HEK293 (cell line): ENCODE measurements at regions not wholly inside any gene's neighbourhood (a gene's known extent, or its start where the extent isn't known, plus 50 kb on each side); places are given as distances from the start of the nearest gene placed in this dataset.
A peak's percentile ranks its signal among the peaks of the same experiment; 100 is the strongest.

Experiments used
- CTCF ChIA-PET: fragments of 350-600 bp; formaldehyde crosslinking; extraction: SDS; loops from one replicate; lab custom pipeline; 2021; ENCODE audit warnings: antibody characterized with exemption; lab: Yijun Ruan, JAX
- POLR2A ChIA-PET: fragments of 300-600 bp; formaldehyde crosslinking; extraction: SDS; loops from one replicate; lab custom pipeline; 2020; ENCODE audit warnings: antibody characterized with exemption, inconsistent platforms; lab: Yijun Ruan, JAX
- H3K27ac ChIP-seq: fragments of 200-500 bp; sonication (Bioruptor generic); 2 replicates; pipeline ENCODE4 v1.5.1; 2014; ENCODE audit warnings: low read depth, low read length, control low read depth, inconsistent platforms; ENCODE audit errors: extremely low read depth
- H3K36me3 ChIP-seq, 2 experiments: fragments of 200-500 bp in 1 of 2; sonication (Bioruptor generic) in 1 of 2; 1 replicate in 1 of 2; 2 replicates in 1 of 2; pipeline ENCODE4 v1.5.1; 2014 to 2017; ENCODE audit warnings: inconsistent platforms in 2 of 2, low read length in 2 of 2; ENCODE audit not compliant: control insufficient read depth in 2 of 2, insufficient read depth in 1 of 2
- H3K4me1 ChIP-seq: fragments of 200-500 bp; sonication (Bioruptor generic); 2 replicates; pipeline ENCODE4 v1.5.1; 2014; ENCODE audit warnings: mild to moderate bottlenecking, low read length, inconsistent platforms; ENCODE audit not compliant: control insufficient read depth, insufficient read depth
- H3K4me3 ChIP-seq: 2 replicates; pipeline ENCODE4 v1.5.1; 2011; ENCODE audit warnings: low read depth, mild to moderate bottlenecking, control low read depth, low read length, moderate library complexity
- H3K9me3 ChIP-seq: fragments of 200-500 bp; sonication (Bioruptor generic); 2 replicates; pipeline ENCODE4 v1.5.1; 2014; ENCODE audit warnings: low read depth, low read length, inconsistent platforms; ENCODE audit not compliant: control insufficient read depth, insufficient read depth
- GLI2 ChIP-seq: fragments of 450-650 bp; formaldehyde crosslinking; IDR thresholded peaks from 2 replicates; pipeline ENCODE4; 2017; ENCODE audit warnings: missing biosample characterization, missing genetic modification characterization, low read depth, borderline replicate concordance
- KLF16 ChIP-seq: fragments of 450-650 bp; formaldehyde crosslinking; IDR thresholded peaks from 2 replicates; pipeline ENCODE4 v1.5.1; 2017; ENCODE audit warnings: missing biosample characterization, missing genetic modification characterization
- KLF7 ChIP-seq: fragments of 450-650 bp; formaldehyde crosslinking; IDR thresholded peaks from 2 replicates; pipeline ENCODE4 v1.5.1; 2016; ENCODE audit warnings: missing biosample characterization, missing genetic modification characterization, borderline replicate concordance
- PRDM1 ChIP-seq: fragments of 450-650 bp; formaldehyde crosslinking; IDR thresholded peaks from 2 replicates; pipeline ENCODE4; 2016; ENCODE audit warnings: missing biosample characterization, missing genetic modification characterization
- SCRT1 ChIP-seq: fragments of 450-650 bp; formaldehyde crosslinking; IDR thresholded peaks from 2 replicates; pipeline ENCODE4 v1.5.1; 2016; ENCODE audit warnings: missing biosample characterization, missing genetic modification characterization, borderline replicate concordance
- SETDB1 ChIP-seq: IDR thresholded peaks from one replicate; pipeline ENCODE4 v1.6.1; 2017; ENCODE audit warnings: mild to moderate bottlenecking, low read length, moderate library complexity, mixed read lengths; ENCODE audit not compliant: insufficient read length
- ZFP41 ChIP-seq: fragments of 450-650 bp; formaldehyde crosslinking; IDR thresholded peaks from 2 replicates; pipeline ENCODE4 v1.5.1; 2016; ENCODE audit warnings: missing biosample characterization, missing genetic modification characterization, borderline replicate concordance
- ZNF155 ChIP-seq: fragments of 450-650 bp; formaldehyde crosslinking; IDR thresholded peaks from 2 replicates; pipeline ENCODE4 v1.5.1; 2016; ENCODE audit warnings: missing biosample characterization, missing genetic modification characterization
- ZNF157 ChIP-seq: fragments of 450-650 bp; formaldehyde crosslinking; IDR thresholded peaks from 2 replicates; pipeline ENCODE4 v1.5.1; 2016; ENCODE audit warnings: missing biosample characterization, missing genetic modification characterization
- ZNF169 ChIP-seq: fragments of 450-650 bp; formaldehyde crosslinking; IDR thresholded peaks from 2 replicates; pipeline ENCODE4 v1.5.1; 2016; ENCODE audit warnings: missing biosample characterization, missing genetic modification characterization
- ZNF174 ChIP-seq: fragments of 450-650 bp; formaldehyde crosslinking; IDR thresholded peaks from 2 replicates; pipeline ENCODE4 v1.5.0; 2017; ENCODE audit warnings: missing biosample characterization, mild to moderate bottlenecking, missing genetic modification characterization
- ZNF391 ChIP-seq: fragments of 450-650 bp; formaldehyde crosslinking; IDR thresholded peaks from 2 replicates; pipeline ENCODE4 v1.5.1; 2016; ENCODE audit warnings: low read depth, missing biosample characterization, missing genetic modification characterization, borderline replicate concordance
- ZNF48 ChIP-seq: fragments of 450-650 bp; formaldehyde crosslinking; IDR thresholded peaks from 2 replicates; pipeline ENCODE4 v1.5.1; 2016; ENCODE audit warnings: missing biosample characterization, missing genetic modification characterization
- ZNF555 ChIP-seq: fragments of 450-650 bp; formaldehyde crosslinking; conservative IDR thresholded peaks from 2 replicates; pipeline ENCODE4 v1.5.1; 2017; ENCODE audit warnings: missing biosample characterization, mild to moderate bottlenecking, missing genetic modification characterization, inconsistent platforms
- ZNF626 ChIP-seq: fragments of 450-650 bp; sonication (Bioruptor Pico); formaldehyde crosslinking; IDR thresholded peaks from 2 replicates; pipeline ENCODE4 v1.5.1; 2018; ENCODE audit warnings: missing biosample characterization, missing genetic modification characterization, inconsistent platforms
- ZNF658 ChIP-seq: fragments of 450-650 bp; formaldehyde crosslinking; IDR thresholded peaks from 2 replicates; pipeline ENCODE4; 2016; ENCODE audit warnings: missing biosample characterization, missing genetic modification characterization
- ZNF670 ChIP-seq: fragments of 450-650 bp; formaldehyde crosslinking; IDR thresholded peaks from 2 replicates; pipeline ENCODE4 v1.5.1; 2016; ENCODE audit warnings: missing biosample characterization, missing genetic modification characterization, low read depth
- ZNF791 ChIP-seq: fragments of 450-650 bp; formaldehyde crosslinking; IDR thresholded peaks from 2 replicates; pipeline ENCODE4 v1.5.1; 2016; ENCODE audit warnings: missing biosample characterization, missing genetic modification characterization
- ZXDB ChIP-seq: fragments of 450-650 bp; formaldehyde crosslinking; IDR thresholded peaks from 2 replicates; pipeline ENCODE4 v1.5.1; 2016; ENCODE audit warnings: missing biosample characterization, missing genetic modification characterization
- TF ChIP-seq, protein P1 (sequence below): fragments of 450-650 bp; formaldehyde crosslinking; IDR thresholded peaks from 2 replicates; pipeline ENCODE4 v1.5.1; 2016; ENCODE audit warnings: missing biosample characterization, missing genetic modification characterization
- TF ChIP-seq, protein P2 (sequence below): fragments of 450-650 bp; formaldehyde crosslinking; IDR thresholded peaks from 2 replicates; pipeline ENCODE4 v1.5.1; 2016; ENCODE audit warnings: missing biosample characterization, missing genetic modification characterization
- TF ChIP-seq, protein P3 (sequence below): fragments of 450-650 bp; IDR thresholded peaks from 2 replicates; pipeline ENCODE4 v1.5.1; 2018; ENCODE audit warnings: missing biosample characterization, mild to moderate bottlenecking, missing genetic modification characterization

GRCh38 chr3:177482048-177482691 lies 284.9 kb upstream of the TBL1XR1 start:
- Histone ChIP-seq H3K27ac (no peak overlapping the region), H3K4me3 (no peak overlapping the region), H3K36me3 (no peaks in the 10 kb centered on the region), H3K9me3 (no peaks in the 10 kb centered on the region), H3K4me1 (no peaks in the 10 kb centered on the region; the same call in 1 of the 2 replicates)
- CTCF ChIA-PET = interaction anchor here (0.6 to 0.7 kb wide), 3 partner anchors 12 to 615 kb away, joined by 3 to 5 read pairs (median 3); no protein-coding TSS in a partner anchor
- TF ChIP-seq PRDM1 (tag by site-specific recombination) (no peak), ZNF48 (tag by site-specific recombination) (no peak)
- TF ChIP-seq, protein P1, sequence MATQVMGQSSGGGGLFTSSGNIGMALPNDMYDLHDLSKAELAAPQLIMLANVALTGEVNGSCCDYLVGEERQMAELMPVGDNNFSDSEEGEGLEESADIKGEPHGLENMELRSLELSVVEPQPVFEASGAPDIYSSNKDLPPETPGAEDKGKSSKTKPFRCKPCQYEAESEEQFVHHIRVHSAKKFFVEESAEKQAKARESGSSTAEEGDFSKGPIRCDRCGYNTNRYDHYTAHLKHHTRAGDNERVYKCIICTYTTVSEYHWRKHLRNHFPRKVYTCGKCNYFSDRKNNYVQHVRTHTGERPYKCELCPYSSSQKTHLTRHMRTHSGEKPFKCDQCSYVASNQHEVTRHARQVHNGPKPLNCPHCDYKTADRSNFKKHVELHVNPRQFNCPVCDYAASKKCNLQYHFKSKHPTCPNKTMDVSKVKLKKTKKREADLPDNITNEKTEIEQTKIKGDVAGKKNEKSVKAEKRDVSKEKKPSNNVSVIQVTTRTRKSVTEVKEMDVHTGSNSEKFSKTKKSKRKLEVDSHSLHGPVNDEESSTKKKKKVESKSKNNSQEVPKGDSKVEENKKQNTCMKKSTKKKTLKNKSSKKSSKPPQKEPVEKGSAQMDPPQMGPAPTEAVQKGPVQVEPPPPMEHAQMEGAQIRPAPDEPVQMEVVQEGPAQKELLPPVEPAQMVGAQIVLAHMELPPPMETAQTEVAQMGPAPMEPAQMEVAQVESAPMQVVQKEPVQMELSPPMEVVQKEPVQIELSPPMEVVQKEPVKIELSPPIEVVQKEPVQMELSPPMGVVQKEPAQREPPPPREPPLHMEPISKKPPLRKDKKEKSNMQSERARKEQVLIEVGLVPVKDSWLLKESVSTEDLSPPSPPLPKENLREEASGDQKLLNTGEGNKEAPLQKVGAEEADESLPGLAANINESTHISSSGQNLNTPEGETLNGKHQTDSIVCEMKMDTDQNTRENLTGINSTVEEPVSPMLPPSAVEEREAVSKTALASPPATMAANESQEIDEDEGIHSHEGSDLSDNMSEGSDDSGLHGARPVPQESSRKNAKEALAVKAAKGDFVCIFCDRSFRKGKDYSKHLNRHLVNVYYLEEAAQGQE (tag by site-specific recombination) = no peak
- POLR2A ChIA-PET = no interaction called here

GRCh38 chr3:177483182-177483967 lies 286.1 kb upstream of the TBL1XR1 start:
- H3K36me3 ChIP-seq = no peaks in the 10 kb centered on the region
- H3K4me1 ChIP-seq = no peaks in the 10 kb centered on the region; the same call in 1 of the 2 replicates
- TF ChIP-seq, protein P2, sequence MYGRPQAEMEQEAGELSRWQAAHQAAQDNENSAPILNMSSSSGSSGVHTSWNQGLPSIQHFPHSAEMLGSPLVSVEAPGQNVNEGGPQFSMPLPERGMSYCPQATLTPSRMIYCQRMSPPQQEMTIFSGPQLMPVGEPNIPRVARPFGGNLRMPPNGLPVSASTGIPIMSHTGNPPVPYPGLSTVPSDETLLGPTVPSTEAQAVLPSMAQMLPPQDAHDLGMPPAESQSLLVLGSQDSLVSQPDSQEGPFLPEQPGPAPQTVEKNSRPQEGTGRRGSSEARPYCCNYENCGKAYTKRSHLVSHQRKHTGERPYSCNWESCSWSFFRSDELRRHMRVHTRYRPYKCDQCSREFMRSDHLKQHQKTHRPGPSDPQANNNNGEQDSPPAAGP (tag by site-specific recombination) = 0 out of 2 replicates have a peak, but pooled peaks have one; percentile 37
- TF ChIP-seq ZNF555 (tag by site-specific recombination) = no peak
- TF ChIP-seq ZFP41 = no peak
- H3K4me3 ChIP-seq = no peak overlapping the region
- ChIA-PET CTCF (interaction anchor here (0.6 to 1.2 kb wide), 2 partner anchors 240 to 295 kb away, joined by 3 read pairs; no protein-coding TSS in a partner anchor), POLR2A (no interaction called here)
- no peak overlapping the region for H3K27ac ChIP-seq
- no peaks in the 10 kb centered on the region for H3K9me3 ChIP-seq

DNA sequence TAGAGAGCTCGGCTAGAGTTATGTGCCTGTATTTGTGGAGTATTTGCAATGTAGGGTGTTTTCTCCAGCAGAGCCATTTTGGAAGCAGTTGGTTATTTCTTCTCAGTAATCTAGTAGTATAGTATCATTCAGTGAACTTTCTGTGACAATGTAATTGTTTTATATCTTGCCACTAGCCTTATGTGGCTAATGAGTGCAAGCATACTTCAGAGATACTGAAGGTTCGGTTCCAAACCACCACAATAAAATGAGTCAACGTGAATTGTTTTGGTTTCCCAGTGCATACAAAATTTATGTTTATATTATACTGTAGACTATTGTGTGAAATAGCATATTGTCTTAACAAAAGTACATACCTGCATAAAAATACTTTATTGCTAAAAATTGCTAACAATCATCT lies 286.9 kb upstream of the TBL1XR1 start:
- no peak for TF ChIP-seq ZNF155 (tag by site-specific recombination)
- TF ChIP-seq ZNF174 (tag by site-specific recombination) = no peak
- no peak for TF ChIP-seq ZNF626 (tag by site-specific recombination)
- TF ChIP-seq SETDB1 = no peak
- TF ChIP-seq ZNF791 (tag by site-specific recombination) = no peak
- TF ChIP-seq GLI2 (tag by site-specific recombination) = no peak
- no peak for TF ChIP-seq KLF7 (tag by site-specific recombination)
- TF ChIP-seq, protein P3, sequence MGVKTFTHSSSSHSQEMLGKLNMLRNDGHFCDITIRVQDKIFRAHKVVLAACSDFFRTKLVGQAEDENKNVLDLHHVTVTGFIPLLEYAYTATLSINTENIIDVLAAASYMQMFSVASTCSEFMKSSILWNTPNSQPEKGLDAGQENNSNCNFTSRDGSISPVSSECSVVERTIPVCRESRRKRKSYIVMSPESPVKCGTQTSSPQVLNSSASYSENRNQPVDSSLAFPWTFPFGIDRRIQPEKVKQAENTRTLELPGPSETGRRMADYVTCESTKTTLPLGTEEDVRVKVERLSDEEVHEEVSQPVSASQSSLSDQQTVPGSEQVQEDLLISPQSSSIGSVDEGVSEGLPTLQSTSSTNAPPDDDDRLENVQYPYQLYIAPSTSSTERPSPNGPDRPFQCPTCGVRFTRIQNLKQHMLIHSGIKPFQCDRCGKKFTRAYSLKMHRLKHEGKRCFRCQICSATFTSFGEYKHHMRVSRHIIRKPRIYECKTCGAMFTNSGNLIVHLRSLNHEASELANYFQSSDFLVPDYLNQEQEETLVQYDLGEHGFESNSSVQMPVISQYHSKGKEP (tag by site-specific recombination) = no peak
- no peak for TF ChIP-seq SCRT1 (tag by site-specific recombination)
- no peak for TF ChIP-seq ZXDB (tag by site-specific recombination)
- TF ChIP-seq ZNF670 (tag by site-specific recombination) = no peak
- no peak for TF ChIP-seq ZNF157 (tag by site-specific recombination)
- no peak for TF ChIP-seq ZNF391 (tag by site-specific recombination)
- no peak for TF ChIP-seq KLF16 (tag by site-specific recombination)
- no peak for TF ChIP-seq ZNF658 (tag by site-specific recombination)
- no peak for TF ChIP-seq ZNF169
- Histone ChIP-seq H3K4me1 (no peaks in the 10 kb centered on the region; the same call in 1 of the 2 replicates), H3K4me3 (no peak overlapping the region), H3K27ac (no peak overlapping the region), H3K9me3 (no peaks in the 10 kb centered on the region), H3K36me3 (no peaks in the 10 kb centered on the region)
- POLR2A ChIA-PET = no interaction called here
- CTCF ChIA-PET = interaction anchor here (1.2 kb wide), 1 partner anchor 241 kb away, joined by 3 read pairs; no protein-coding TSS in a partner anchor
